Body of pancreas (tissue), 4 donors: ENCODE measurements at regions not wholly inside any gene's neighbourhood (a gene's known extent, or its start where the extent isn't known, plus 50 kb on each side); places are given as distances from the start of the nearest gene placed in this dataset.

Experiments
- CTCF ChIP-seq, 7 experiments: fragments of 450-650 bp in 4 of 7; fragments of 200-600 bp in 3 of 7; sonication (generic) in 3 of 7; IDR thresholded peaks; one replicate each; pipeline ENCODE4 v1.5.1; 2016 to 2019; ENCODE audit warnings: antibody characterized with exemption in 7 of 7
- POLR2A ChIP-seq, 3 donors: fragments of 450-650 bp; IDR thresholded peaks; one replicate each; pipeline ENCODE4 v1.6.1; 2016; ENCODE audit warnings: antibody characterized with exemption in 3 of 3, mild to moderate bottlenecking in 2 of 3

- TF ChIP-seq CTCF (IDR thresholded peaks at IDR 0.05) (no peak), POLR2A (IDR thresholded peaks at IDR 0.05) (no peak)
Observed at GRCh38 chr18:44516450-44516849, 164.2 kb upstream of the SETBP1 start.
